ENCODE measurements at regions not wholly inside any gene's neighbourhood (a gene's known extent, or its start where the extent isn't known, plus 50 kb on each side); places are given as distances from the start of the nearest gene placed in this dataset.
"Not testable (repeated sequence)": the region's sequence is repeated elsewhere in the genome, so short reads cannot be mapped to it uniquely, and the experiment has no call there.

DNA sequence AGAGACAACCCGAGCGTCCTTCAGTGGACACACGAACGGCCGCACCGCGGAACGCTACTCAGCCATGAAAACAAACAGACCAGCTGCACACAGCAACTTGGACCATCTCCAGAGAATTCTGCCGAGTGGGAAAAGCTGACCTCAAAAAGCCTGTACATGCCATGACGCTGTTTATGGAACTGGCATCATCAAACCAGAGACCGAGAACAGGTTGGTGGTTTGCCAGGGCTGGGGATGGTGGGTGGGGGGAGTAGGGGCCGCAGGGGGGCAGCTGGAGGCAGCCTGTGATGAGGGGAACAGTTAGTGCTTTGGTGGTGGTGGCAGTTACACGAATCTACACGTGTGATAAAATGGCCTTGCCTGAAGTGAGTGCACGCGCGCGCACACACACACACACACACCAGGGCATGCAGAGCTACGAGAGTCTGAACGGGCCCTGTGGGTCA lies 169.8 kb downstream of the LAT start:
- no peaks in the 10 kb centered on the region for H3K27me3 ChIP-seq
- no peaks in the 10 kb centered on the region for H3K4me1 ChIP-seq
- no peaks in the 10 kb centered on the region for H3K9me3 ChIP-seq
- no peak for TF ChIP-seq POLR2A (IDR thresholded peaks at IDR 0.05)
- TF ChIP-seq, protein P1, sequence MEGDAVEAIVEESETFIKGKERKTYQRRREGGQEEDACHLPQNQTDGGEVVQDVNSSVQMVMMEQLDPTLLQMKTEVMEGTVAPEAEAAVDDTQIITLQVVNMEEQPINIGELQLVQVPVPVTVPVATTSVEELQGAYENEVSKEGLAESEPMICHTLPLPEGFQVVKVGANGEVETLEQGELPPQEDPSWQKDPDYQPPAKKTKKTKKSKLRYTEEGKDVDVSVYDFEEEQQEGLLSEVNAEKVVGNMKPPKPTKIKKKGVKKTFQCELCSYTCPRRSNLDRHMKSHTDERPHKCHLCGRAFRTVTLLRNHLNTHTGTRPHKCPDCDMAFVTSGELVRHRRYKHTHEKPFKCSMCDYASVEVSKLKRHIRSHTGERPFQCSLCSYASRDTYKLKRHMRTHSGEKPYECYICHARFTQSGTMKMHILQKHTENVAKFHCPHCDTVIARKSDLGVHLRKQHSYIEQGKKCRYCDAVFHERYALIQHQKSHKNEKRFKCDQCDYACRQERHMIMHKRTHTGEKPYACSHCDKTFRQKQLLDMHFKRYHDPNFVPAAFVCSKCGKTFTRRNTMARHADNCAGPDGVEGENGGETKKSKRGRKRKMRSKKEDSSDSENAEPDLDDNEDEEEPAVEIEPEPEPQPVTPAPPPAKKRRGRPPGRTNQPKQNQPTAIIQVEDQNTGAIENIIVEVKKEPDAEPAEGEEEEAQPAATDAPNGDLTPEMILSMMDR (IDR thresholded peaks at IDR 0.05): no peak
- intact Hi-C loops (cut with DNase I): no loop called here
- DNase-seq: no peak
- no peak overlapping the region for H3K4me3 ChIP-seq
- 61 to 64% methylated on average over 15 to 20 of the region's 20 CpGs for WGBS, 2 donors
- ATAC-seq: no peak
- no peak overlapping the region for H3K27ac ChIP-seq
- no peaks in the 10 kb centered on the region for H3K36me3 ChIP-seq (replicated peaks in 1 of 2; ENCODE audit: insufficient read depth in 1 of 2, low read depth in 2 of 2)

DNA sequence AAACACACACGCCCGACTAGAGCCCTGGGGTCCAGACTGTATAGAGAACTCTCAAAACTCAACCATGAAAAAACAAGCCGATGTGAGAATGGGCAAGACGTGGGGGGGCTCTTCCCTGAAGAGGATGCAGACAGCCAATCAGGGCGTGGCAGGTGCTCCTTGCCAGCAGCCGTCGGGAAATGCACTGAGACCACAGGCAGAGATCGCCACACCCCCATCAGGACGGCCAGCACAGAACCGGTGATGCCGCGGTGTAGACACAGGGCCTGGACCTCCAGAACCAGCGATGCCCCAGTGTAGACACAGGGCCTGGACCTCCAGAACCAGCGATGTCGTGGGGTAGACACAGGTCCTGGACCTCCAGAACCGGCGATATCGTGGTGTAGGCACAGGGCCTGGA lies 169.2 kb downstream of the LAT start:
- no peak for DNase-seq
- H3K36me3 ChIP-seq (replicated peaks in 1 of 2; ENCODE audit: insufficient read depth in 1 of 2, low read depth in 2 of 2): no peaks in the 10 kb centered on the region
- no peaks in the 10 kb centered on the region for H3K9me3 ChIP-seq
- H3K4me3 ChIP-seq: no peak overlapping the region
- 66 to 73% methylated on average over 13 to 18 of the region's 18 CpGs for WGBS, 2 donors
- no peak for ATAC-seq
- H3K4me1 ChIP-seq: no peaks in the 10 kb centered on the region
- H3K27ac ChIP-seq: no peak overlapping the region
- intact Hi-C loops (cut with DNase I): no loop called here
- no peak for TF ChIP-seq POLR2A (IDR thresholded peaks at IDR 0.05)
- TF ChIP-seq, protein P1 (IDR thresholded peaks at IDR 0.05): no peak
- no peaks in the 10 kb centered on the region for H3K27me3 ChIP-seq

DNA sequence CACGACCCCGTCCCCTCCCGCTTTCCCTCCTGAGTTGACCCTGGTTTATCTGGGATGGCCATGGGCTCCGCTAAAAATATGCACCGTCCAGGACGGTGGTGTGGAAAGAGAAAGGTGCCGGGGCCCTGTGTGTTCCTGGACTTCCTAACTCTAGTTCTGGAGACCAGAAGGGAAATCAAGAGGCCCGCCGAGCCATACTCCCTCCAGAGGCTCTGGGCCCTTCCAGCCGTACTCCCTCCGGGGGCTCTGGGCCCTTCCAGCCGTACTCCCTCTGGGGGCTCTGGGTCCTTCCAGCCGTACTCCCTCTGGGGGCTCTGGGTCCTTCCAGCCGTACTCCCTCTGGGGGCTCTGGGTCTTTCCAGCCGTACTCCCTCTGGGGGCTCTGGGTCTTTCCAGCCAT lies 168.5 kb downstream of the LAT start:
- H3K27ac ChIP-seq; DNase-seq; H3K27me3 ChIP-seq; H3K4me3 ChIP-seq; H3K9me3 ChIP-seq; H3K4me1 ChIP-seq; intact Hi-C loops (cut with DNase I); ATAC-seq; H3K36me3 ChIP-seq (replicated peaks in 1 of 2; ENCODE audit: insufficient read depth in 1 of 2, low read depth in 2 of 2): not testable (repeated sequence)
- 65 to 89% methylated on average over 12 to 13 of the region's 15 CpGs for WGBS, 2 donors

DNA sequence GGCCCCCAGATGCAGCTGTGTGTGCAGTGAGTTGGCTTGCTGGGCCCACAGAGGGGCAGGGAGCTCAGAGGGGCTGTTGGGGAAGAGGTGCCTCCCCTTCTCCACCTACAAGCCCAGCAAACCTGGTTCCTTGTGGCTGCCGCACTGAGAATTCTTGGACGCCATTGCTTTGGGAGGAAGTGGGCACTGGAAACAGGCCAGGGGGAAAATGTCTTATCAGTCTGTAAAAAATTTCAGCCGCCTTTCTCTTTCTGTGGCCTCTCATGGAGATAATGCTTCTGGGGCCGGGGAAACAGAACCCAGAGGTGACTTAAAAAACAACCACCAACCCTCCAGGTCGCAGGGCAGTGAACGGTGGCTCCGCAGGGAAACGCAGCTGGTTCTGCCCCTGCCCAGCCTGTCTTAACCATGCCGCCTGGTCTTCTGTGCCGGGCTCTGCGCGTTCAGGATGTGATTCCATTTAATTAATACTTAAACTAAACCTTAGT lies 167.7 kb downstream of the LAT start:
- H3K4me3 ChIP-seq; H3K4me1 ChIP-seq; ATAC-seq; H3K27ac ChIP-seq; DNase-seq; H3K9me3 ChIP-seq; H3K36me3 ChIP-seq (replicated peaks in 1 of 2; ENCODE audit: insufficient read depth in 1 of 2, low read depth in 2 of 2); intact Hi-C loops (cut with DNase I); H3K27me3 ChIP-seq: not testable (repeated sequence)
- WGBS, 2 donors: 60 to 72% methylated on average over 12 of the region's 12 CpGs

DNA sequence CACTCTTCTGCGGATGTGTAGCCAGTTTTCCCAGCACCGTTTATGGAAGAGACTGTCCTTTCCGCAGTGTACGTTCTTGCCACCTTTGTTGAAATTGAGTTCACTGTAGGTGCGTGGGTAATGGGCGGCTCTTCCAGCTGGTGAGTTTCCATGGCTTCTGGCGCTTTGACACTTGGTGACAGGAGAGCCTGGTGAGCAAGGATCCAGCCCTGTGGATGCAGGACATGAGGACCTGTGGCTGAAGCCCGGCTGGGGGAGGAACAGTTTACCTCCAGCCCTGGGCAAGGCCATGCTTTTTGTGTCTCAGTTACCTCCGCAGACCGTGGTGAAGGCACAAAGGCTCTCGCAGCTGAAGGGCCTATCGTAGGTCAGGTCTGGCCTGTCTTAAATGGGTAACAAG lies 166.5 kb downstream of the LAT start:
- Histone ChIP-seq H3K4me3 (no peak overlapping the region), H3K4me1 (no peaks in the 10 kb centered on the region), H3K27ac (no peak overlapping the region), H3K9me3 (no peaks in the 10 kb centered on the region), H3K36me3 (replicated peaks in 1 of 2; ENCODE audit: insufficient read depth in 1 of 2, low read depth in 2 of 2) (no peaks in the 10 kb centered on the region), H3K27me3 (no peaks in the 10 kb centered on the region)
- ATAC-seq (no peak), DNase-seq (no peak)
- intact Hi-C loops (cut with DNase I): no loop called here
- WGBS, 2 donors: 76 to 91% methylated on average over 12 of the region's 12 CpGs
- no peak for TF ChIP-seq POLR2A (IDR thresholded peaks at IDR 0.05)
- TF ChIP-seq, protein P1 (IDR thresholded peaks at IDR 0.05): no peak

DNA sequence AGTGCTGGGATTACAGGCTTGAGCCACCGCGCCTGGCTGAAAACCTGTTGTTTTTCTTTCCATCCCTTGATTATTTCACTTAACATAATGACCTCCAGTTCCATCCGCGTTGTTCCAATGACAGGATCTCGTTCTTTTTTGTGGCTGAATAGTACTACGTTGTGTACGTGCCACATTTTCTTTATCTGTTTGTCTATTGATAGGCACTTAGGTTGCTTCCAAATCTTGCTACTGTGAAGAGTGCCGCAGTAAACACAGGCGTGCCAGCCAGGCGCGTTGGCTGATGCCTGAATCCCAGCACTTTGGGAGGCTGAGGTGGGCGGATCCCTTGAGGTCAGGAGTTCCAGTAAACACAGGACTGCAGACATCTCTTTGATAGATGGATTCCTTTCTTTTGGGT lies 165.1 kb downstream of the LAT start:
- DNase-seq: not testable (repeated sequence)

More for the DNA sequence above, 165.1 kb downstream of the LAT start:
- H3K4me3 ChIP-seq; H3K27me3 ChIP-seq; H3K4me1 ChIP-seq; H3K9me3 ChIP-seq; H3K27ac ChIP-seq; H3K36me3 ChIP-seq (replicated peaks in 1 of 2; ENCODE audit: insufficient read depth in 1 of 2, low read depth in 2 of 2); ATAC-seq; intact Hi-C loops (cut with DNase I): not testable (repeated sequence)
- 46 to 60% methylated on average over 12 of the region's 12 CpGs for WGBS, 2 donors

Measured in body of pancreas (tissue), 4 donors.